H9 (cell line): ENCODE measurements at regions not wholly inside any gene's neighbourhood (a gene's known extent, or its start where the extent isn't known, plus 50 kb on each side); places are given as distances from the start of the nearest gene placed in this dataset.

Source experiments
- DNase-seq: peaks from one replicate; pipeline ENCODE4 v3.0.0-alpha.2; 2017
- H2AFZ ChIP-seq: one replicate; pipeline ENCODE4 v1.6.1; 2013; ENCODE audit warnings: mild to moderate bottlenecking, low read length, control low read depth, moderate library complexity
- H2AK5ac ChIP-seq: 2 replicates; pipeline ENCODE4 v1.6.1; 2013; ENCODE audit warnings: low read length, control low read depth, mixed read lengths; ENCODE audit not compliant: insufficient read length
- H2BK120ac ChIP-seq: one replicate; pipeline ENCODE4 v1.6.1; 2013; ENCODE audit warnings: low read depth, mild to moderate bottlenecking, low read length, control low read depth, inconsistent platforms; ENCODE audit not compliant: poor library complexity, severe bottlenecking
- H2BK12ac ChIP-seq: 2 replicates; pipeline ENCODE4 v1.6.1; 2013; ENCODE audit warnings: low read length, control low read depth, mixed read lengths, low read depth; ENCODE audit not compliant: insufficient read length
- H2BK15ac ChIP-seq: 2 replicates; pipeline ENCODE4 v1.6.1; 2013; ENCODE audit warnings: low read depth, low read length, control low read depth
- H2BK20ac ChIP-seq: one replicate; pipeline ENCODE4 v1.6.1; 2013; ENCODE audit warnings: low read depth, mild to moderate bottlenecking, low read length, control low read depth, inconsistent platforms; ENCODE audit not compliant: poor library complexity, severe bottlenecking
- H2BK5ac ChIP-seq: 2 replicates; pipeline ENCODE4 v1.6.1; 2013; ENCODE audit warnings: low read length, control low read depth, mixed read lengths; ENCODE audit not compliant: insufficient read length
- H3K14ac ChIP-seq: 2 replicates; pipeline ENCODE4 v1.6.1; 2013; ENCODE audit warnings: low read length, control low read depth; ENCODE audit not compliant: insufficient read depth
- H3K18ac ChIP-seq: 2 replicates; pipeline ENCODE4 v1.6.1; 2013; ENCODE audit warnings: low read depth, mild to moderate bottlenecking, mixed read lengths, low read length, control low read depth; ENCODE audit not compliant: insufficient read length
- H3K23ac ChIP-seq: 2 replicates; pipeline ENCODE4 v1.6.1; 2013; ENCODE audit warnings: low read length, control low read depth, mixed read lengths, low read depth; ENCODE audit not compliant: insufficient read length
- H3K23me2 ChIP-seq: 2 replicates; pipeline ENCODE4 v1.6.1; 2013; ENCODE audit warnings: low read depth, mild to moderate bottlenecking, mixed read lengths, low read length, control low read depth; ENCODE audit not compliant: insufficient read length, poor library complexity, severe bottlenecking
- H3K27ac ChIP-seq: 2 replicates; pipeline ENCODE4 v1.5.1; 2013; ENCODE audit warnings: low read length, control low read depth, mixed read lengths, low read depth; ENCODE audit not compliant: insufficient read length
- H3K27me3 ChIP-seq: 2 replicates; pipeline ENCODE4 v1.6.1; 2013; ENCODE audit warnings: low read length, control low read depth, inconsistent platforms; ENCODE audit not compliant: insufficient read depth
- H3K4ac ChIP-seq: 2 replicates; pipeline ENCODE4 v1.6.1; 2013; ENCODE audit warnings: low read depth, mild to moderate bottlenecking, control low read depth, inconsistent platforms, low read length, moderate library complexity
- H3K4me1 ChIP-seq: 2 replicates; pipeline ENCODE4 v1.6.1; 2013; ENCODE audit warnings: low read length, control low read depth, inconsistent platforms; ENCODE audit not compliant: insufficient read depth
- H3K4me2 ChIP-seq: 2 replicates; pipeline ENCODE4 v1.6.1; 2013; ENCODE audit warnings: low read length, control low read depth, mixed read lengths; ENCODE audit not compliant: insufficient read length, insufficient read depth
- H3K56ac ChIP-seq: 2 replicates; pipeline ENCODE4 v1.6.1; 2013; ENCODE audit warnings: low read depth, mild to moderate bottlenecking, mixed read lengths, low read length, control low read depth; ENCODE audit not compliant: insufficient read length
- H3K79me1 ChIP-seq: 2 replicates; pipeline ENCODE4 v1.6.1; 2013; ENCODE audit warnings: low read depth, mild to moderate bottlenecking, moderate library complexity, low read length, control low read depth, inconsistent platforms; ENCODE audit not compliant: insufficient read depth, poor library complexity, severe bottlenecking
- H3K79me2 ChIP-seq: 2 replicates; pipeline ENCODE4 v1.6.1; 2013; ENCODE audit warnings: low read length, control low read depth, inconsistent platforms; ENCODE audit not compliant: insufficient read depth
- H3K9ac ChIP-seq: 2 replicates; pipeline ENCODE4 v1.6.1; 2013; ENCODE audit warnings: low read length, control low read depth, mixed read lengths; ENCODE audit not compliant: insufficient read length; ENCODE audit errors: extremely low read depth
- H3K9me3 ChIP-seq: one replicate; pipeline ENCODE4 v1.6.1; 2013; ENCODE audit warnings: low read depth, low read length, inconsistent platforms; ENCODE audit not compliant: control insufficient read depth
- H3T11ph ChIP-seq: one replicate; pipeline ENCODE4 v1.6.1; 2013; ENCODE audit warnings: mild to moderate bottlenecking, low read length, control low read depth, inconsistent platforms
- H4K20me1 ChIP-seq: one replicate; pipeline ENCODE4 v1.6.1; 2013; ENCODE audit not compliant: control insufficient read depth, insufficient read length, insufficient read depth
- H4K5ac ChIP-seq: 2 replicates; pipeline ENCODE4 v1.6.1; 2013; ENCODE audit warnings: low read depth, mild to moderate bottlenecking, mixed read lengths, low read length, control low read depth; ENCODE audit not compliant: insufficient read length
- H4K8ac ChIP-seq: replicated peaks from 2 replicates; pipeline ENCODE4 v1.6.1; 2013; ENCODE audit warnings: low read length, control low read depth, mixed read lengths, low read depth; ENCODE audit not compliant: insufficient read length
- H4K91ac ChIP-seq: 2 replicates; pipeline ENCODE4 v1.6.1; 2013; ENCODE audit warnings: low read depth, mild to moderate bottlenecking, moderate library complexity, mixed read lengths, low read length, control low read depth; ENCODE audit not compliant: insufficient read length
- H3K27ac Mint-ChIP-seq, 3 experiments: 2 replicates in 2 of 3; 3 replicates in 1 of 3; pipeline ENCODE4 v1.8.0; 2020 to 2021; ENCODE audit warnings: mixed read lengths in 3 of 3, mild to moderate bottlenecking in 1 of 3, moderate library complexity in 1 of 3
- H3K27me3 Mint-ChIP-seq: 2 replicates; pipeline ENCODE4 v1.8.0; 2021; ENCODE audit warnings: low read depth, mild to moderate bottlenecking, moderate library complexity, mixed read lengths
- H3K36me3 Mint-ChIP-seq, 3 experiments: 2 replicates in 2 of 3; 3 replicates in 1 of 3; pipeline ENCODE4 v1.8.0; 2020 to 2021; ENCODE audit warnings: low read depth in 3 of 3, mixed read lengths in 3 of 3; ENCODE audit not compliant: insufficient read depth in 1 of 3
- H3K4me1 Mint-ChIP-seq, 2 experiments: 2 replicates each; pipeline ENCODE4 v1.8.0; 2020; ENCODE audit warnings: mixed read lengths in 2 of 2
- H3K4me3 Mint-ChIP-seq, 2 experiments: 2 replicates in 1 of 2; 3 replicates in 1 of 2; pipeline ENCODE4 v1.8.0; 2020 to 2021; ENCODE audit warnings: mild to moderate bottlenecking in 2 of 2, mixed read lengths in 2 of 2, moderate library complexity in 1 of 2
- H3K9me3 Mint-ChIP-seq, 2 experiments: 2 replicates in 1 of 2; 3 replicates in 1 of 2; pipeline ENCODE4 v1.8.0; 2020; ENCODE audit warnings: mild to moderate bottlenecking in 2 of 2, mixed read lengths in 2 of 2, moderate library complexity in 1 of 2
- WGBS: extraction: QIAGEN DNeasy Blood & Tissue Kit; methylation state at CpG from one replicate; pipeline ENCODE4 v1.1.7; 2013; ENCODE audit warnings: missing lambda C conversion rate, low lambda C conversion rate, mixed read lengths; ENCODE audit not compliant: insufficient read length; ENCODE audit errors: extremely low coverage; 5-methylcytosine and 5-hydroxymethylcytosine counted together
- TF ChIP-seq, protein P1 (sequence below): fragments of 200-600 bp; sonication (generic); conservative IDR thresholded peaks from 3 replicates; pipeline ENCODE4 v1.8.0; 2021; ENCODE audit warnings: antibody characterized with exemption, mild to moderate bottlenecking

DNA sequence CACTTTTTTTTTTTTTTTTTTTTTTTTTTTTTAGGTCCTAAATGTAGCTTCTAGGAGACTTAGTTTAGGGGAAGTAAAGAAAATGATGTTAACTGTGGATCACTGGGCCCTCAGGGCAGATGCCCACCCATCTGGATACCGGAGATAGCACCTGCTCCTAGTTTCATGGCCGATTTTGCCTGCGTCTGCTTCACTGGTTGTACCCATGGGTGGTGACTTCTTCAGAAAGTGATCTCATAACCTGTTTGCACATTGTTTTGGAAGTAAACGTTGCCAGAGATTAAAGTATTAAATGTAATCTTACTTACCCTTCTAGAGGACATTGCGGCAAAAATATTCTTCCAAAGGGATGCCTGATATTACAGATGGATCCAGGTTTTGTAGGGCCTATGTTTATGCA is 79.8 kb upstream of the SGK1 start:
- Histone ChIP-seq H3K56ac (no peak overlapping the region), H3K18ac (no peak overlapping the region), H3K4me1 (no peaks in the 10 kb centered on the region; the same call in 1 of the 2 replicates), H3K23ac (no peak overlapping the region), H3K4me2 (no peak overlapping the region), H3K23me2 (no peaks in the 10 kb centered on the region), H3K9me3 (no peaks in the 10 kb centered on the region), H2BK5ac (no peak overlapping the region), H2AFZ (no peak overlapping the region), H3K79me2 (no peaks in the 10 kb centered on the region), H3K4ac (no peak overlapping the region), H2BK15ac (no peak overlapping the region), H2BK20ac (no peak overlapping the region), H2BK120ac (no peak overlapping the region), H2AK5ac (no peak overlapping the region), H4K5ac (no peak overlapping the region), H4K8ac (no peak overlapping the region), H4K20me1 (no peaks in the 10 kb centered on the region), H3K27me3 (no peaks in the 10 kb centered on the region), H2BK12ac (no peak overlapping the region), H3K27ac (no peak overlapping the region), H3K14ac (no peak overlapping the region), H3T11ph (no peak overlapping the region), H4K91ac (no peak overlapping the region), H3K79me1 (no peaks in the 10 kb centered on the region), H3K9ac (no peak overlapping the region)
- WGBS: no CpG with 5 or more reads among the region's 5 CpGs
- Mint-ChIP-seq H3K27ac (no peak overlapping the region), H3K4me1 (peaks cover 18 to 28% of the 10 kb centered on the region in 2 experiments), H3K36me3 (no peaks in the 10 kb centered on the region), H3K27me3 (no peaks in the 10 kb centered on the region; the same call in 1 of the 2 replicates), H3K9me3 (no peaks in the 10 kb centered on the region), H3K4me3 (no peak overlapping the region)
- no peak for DNase-seq
- TF ChIP-seq, protein P1, sequence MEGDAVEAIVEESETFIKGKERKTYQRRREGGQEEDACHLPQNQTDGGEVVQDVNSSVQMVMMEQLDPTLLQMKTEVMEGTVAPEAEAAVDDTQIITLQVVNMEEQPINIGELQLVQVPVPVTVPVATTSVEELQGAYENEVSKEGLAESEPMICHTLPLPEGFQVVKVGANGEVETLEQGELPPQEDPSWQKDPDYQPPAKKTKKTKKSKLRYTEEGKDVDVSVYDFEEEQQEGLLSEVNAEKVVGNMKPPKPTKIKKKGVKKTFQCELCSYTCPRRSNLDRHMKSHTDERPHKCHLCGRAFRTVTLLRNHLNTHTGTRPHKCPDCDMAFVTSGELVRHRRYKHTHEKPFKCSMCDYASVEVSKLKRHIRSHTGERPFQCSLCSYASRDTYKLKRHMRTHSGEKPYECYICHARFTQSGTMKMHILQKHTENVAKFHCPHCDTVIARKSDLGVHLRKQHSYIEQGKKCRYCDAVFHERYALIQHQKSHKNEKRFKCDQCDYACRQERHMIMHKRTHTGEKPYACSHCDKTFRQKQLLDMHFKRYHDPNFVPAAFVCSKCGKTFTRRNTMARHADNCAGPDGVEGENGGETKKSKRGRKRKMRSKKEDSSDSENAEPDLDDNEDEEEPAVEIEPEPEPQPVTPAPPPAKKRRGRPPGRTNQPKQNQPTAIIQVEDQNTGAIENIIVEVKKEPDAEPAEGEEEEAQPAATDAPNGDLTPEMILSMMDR: no peak
